ENCODE measurements at regions not wholly inside any gene's neighbourhood (a gene's known extent, or its start where the extent isn't known, plus 50 kb on each side); places are given as distances from the start of the nearest gene placed in this dataset.

GRCh38 chr3:81279481-81280379, 481.7 kb downstream of the GBE1 start:
- in situ Hi-C loops (cut with MboI; ENCODE audit: low pct_unique_long_range_greater_than_20kb, low sequenced_read_pairs, unreplicated experiment) = no loop called here
- TF ChIP-seq CTCF (IDR thresholded peaks at IDR 0.05; ENCODE audit: extremely low read depth, insufficient read depth, missing control alignments) = no peak

GRCh38 chr3:81277853-81278252, 483.6 kb downstream of the GBE1 start:
- no peak for TF ChIP-seq CTCF (IDR thresholded peaks at IDR 0.05; ENCODE audit: extremely low read depth, insufficient read depth, missing control alignments)
- no peak for DNase-seq (ENCODE audit: low spot score)
- in situ Hi-C loops (cut with MboI; ENCODE audit: low pct_unique_long_range_greater_than_20kb, low sequenced_read_pairs, unreplicated experiment) = no loop called here

More at GRCh38 chr3:81279481-81280379, 481.7 kb downstream of the GBE1 start:
- no peak for DNase-seq (ENCODE audit: low spot score)

GRCh38 chr3:81274671-81275070, 486.8 kb downstream of the GBE1 start:
- no peak for TF ChIP-seq CTCF (IDR thresholded peaks at IDR 0.05; ENCODE audit: extremely low read depth, insufficient read depth, missing control alignments)
- in situ Hi-C loops (cut with MboI; ENCODE audit: low pct_unique_long_range_greater_than_20kb, low sequenced_read_pairs, unreplicated experiment) = no loop called here
- DNase-seq (ENCODE audit: low spot score) = no peak

GRCh38 chr3:81270603-81271379, 490.7 kb downstream of the GBE1 start:
- no peak for DNase-seq (ENCODE audit: low spot score)
- in situ Hi-C loops (cut with MboI; ENCODE audit: low pct_unique_long_range_greater_than_20kb, low sequenced_read_pairs, unreplicated experiment) = no loop called here

GRCh38 chr3:81268526-81268925, 492.9 kb downstream of the GBE1 start:
- no peak for DNase-seq (ENCODE audit: low spot score)
- in situ Hi-C loops (cut with MboI; ENCODE audit: low pct_unique_long_range_greater_than_20kb, low sequenced_read_pairs, unreplicated experiment) = no loop called here
- TF ChIP-seq CTCF (IDR thresholded peaks at IDR 0.05; ENCODE audit: extremely low read depth, insufficient read depth, missing control alignments) = no peak

More at GRCh38 chr3:81270603-81271379, 490.7 kb downstream of the GBE1 start:
- no peak for TF ChIP-seq CTCF (IDR thresholded peaks at IDR 0.05; ENCODE audit: extremely low read depth, insufficient read depth, missing control alignments)

- in situ Hi-C loops (cut with MboI; ENCODE audit: low pct_unique_long_range_greater_than_20kb, low sequenced_read_pairs, unreplicated experiment) = no loop called here
- DNase-seq (ENCODE audit: low spot score) = no peak
- no peak for TF ChIP-seq CTCF (IDR thresholded peaks at IDR 0.05; ENCODE audit: extremely low read depth, insufficient read depth, missing control alignments)
Observed at GRCh38 chr3:81261996-81262395, 499.4 kb downstream of the GBE1 start.
